CD4-positive, alpha-beta memory T cell (primary cell): ENCODE measurements at regions not wholly inside any gene's neighbourhood (a gene's known extent, or its start where the extent isn't known, plus 50 kb on each side); places are given as distances from the start of the nearest gene placed in this dataset.

Source experiments
- CTCF ChIA-PET: fragments of 350-600 bp; sonication (Branson Sonifier 250); formaldehyde crosslinking; loops from one replicate; lab custom pipeline; 2021; ENCODE audit warnings: inconsistent platforms; ENCODE audit not compliant: partially characterized antibody; lab: Charles Lee
- POLR2A ChIA-PET: fragments of 350-600 bp; sonication (Branson Sonifier 250); formaldehyde crosslinking; loops from one replicate; lab custom pipeline; 2021; ENCODE audit not compliant: partially characterized antibody; lab: Charles Lee
- DNase-seq, 5 donors: peaks; one replicate each; pipeline versions ENCODE4 v3.0.0 to v3.0.0-alpha.2; 2020 to 2022; ENCODE audit warnings: mixed read lengths in 1 of 5
- H3K27ac ChIP-seq: one replicate; pipeline ENCODE4 v1.7.0; 2013; ENCODE audit warnings: low read depth, low read length
- H3K27me3 ChIP-seq: 2 replicates; pipeline ENCODE4 v1.7.0; 2013; ENCODE audit warnings: mild to moderate bottlenecking, low read length, moderate library complexity; ENCODE audit not compliant: insufficient read depth
- H3K36me3 ChIP-seq: 2 replicates; pipeline ENCODE4 v1.7.0; 2013; ENCODE audit warnings: mild to moderate bottlenecking, low read length, moderate library complexity; ENCODE audit not compliant: insufficient read depth
- H3K4me1 ChIP-seq: 2 replicates; pipeline ENCODE4 v1.7.0; 2013; ENCODE audit warnings: mild to moderate bottlenecking, low read length, moderate library complexity; ENCODE audit not compliant: insufficient read depth
- H3K4me3 ChIP-seq, 2 donors: one replicate each; pipeline ENCODE4 v1.7.0; 2013; ENCODE audit warnings: low read length in 2 of 2, mild to moderate bottlenecking in 1 of 2
- H3K9me3 ChIP-seq, 2 donors: one replicate each; pipeline ENCODE4 v1.7.0; 2013; ENCODE audit warnings: low read length in 2 of 2, control low read depth in 1 of 2; ENCODE audit not compliant: control insufficient read depth in 1 of 2
- H3K27ac Mint-ChIP-seq, 7 donors: one replicate each; pipeline ENCODE4 v1.8.0; 2020 to 2021; ENCODE audit warnings: mixed read lengths in 7 of 7, mild to moderate bottlenecking in 6 of 7, inconsistent platforms in 3 of 7, moderate library complexity in 3 of 7
- H3K27me3 Mint-ChIP-seq, 2 donors: one replicate each; pipeline ENCODE4 v1.8.0; 2020 to 2021; ENCODE audit warnings: mixed read lengths in 2 of 2
- H3K36me3 Mint-ChIP-seq, 2 donors: one replicate each; pipeline ENCODE4 v1.8.0; 2020 to 2021; ENCODE audit warnings: mixed read lengths in 2 of 2, inconsistent platforms in 1 of 2, mild to moderate bottlenecking in 1 of 2
- H3K4me1 Mint-ChIP-seq, 4 donors: one replicate each; pipeline ENCODE4 v1.8.0; 2020 to 2021; ENCODE audit warnings: mixed read lengths in 4 of 4, mild to moderate bottlenecking in 1 of 4
- H3K4me3 Mint-ChIP-seq, 8 donors: one replicate each; pipeline ENCODE4 v1.8.0; 2020 to 2021; ENCODE audit warnings: mixed read lengths in 8 of 8, mild to moderate bottlenecking in 7 of 8, moderate library complexity in 6 of 8, inconsistent platforms in 3 of 8
- H3K9me3 Mint-ChIP-seq, 8 donors: one replicate each; pipeline ENCODE4 v1.8.0; 2020 to 2021; ENCODE audit warnings: mixed read lengths in 8 of 8, mild to moderate bottlenecking in 5 of 8, inconsistent platforms in 3 of 8, moderate library complexity in 1 of 8
- intact Hi-C: fragments of 100-400 bp; cut with micrococcal nuclease; formaldehyde crosslinking; loops from one replicate; pipeline ENCODE4 v1.15.1; 2023

GRCh38 chr12:102539651-102540553 is 59.5 kb upstream of the IGF1 start:
- POLR2A ChIA-PET: no interaction called here
- DNase-seq: no peak
- no peak overlapping the region for H3K4me3 Mint-ChIP-seq
- peaks cover 0 to 2% (median 0%) of the 10 kb centered on the region in 8 donors for H3K9me3 Mint-ChIP-seq
- no peaks in the 10 kb centered on the region for H3K4me1 Mint-ChIP-seq
- no peak overlapping the region for H3K4me3 ChIP-seq
- no peaks in the 10 kb centered on the region for H3K36me3 Mint-ChIP-seq
- CTCF ChIA-PET: no interaction called here
- no peaks in the 10 kb centered on the region for H3K36me3 ChIP-seq
- H3K27me3 ChIP-seq: no peaks in the 10 kb centered on the region
- no peak overlapping the region for H3K27ac Mint-ChIP-seq
- no peaks in the 10 kb centered on the region for H3K4me1 ChIP-seq
- intact Hi-C loops: no loop called here
- peaks cover 5 to 7% of the 10 kb centered on the region in 2 donors for H3K27me3 Mint-ChIP-seq
- no peak overlapping the region for H3K27ac ChIP-seq
- H3K9me3 ChIP-seq: no peaks in the 10 kb centered on the region

GRCh38 chr12:102535306-102535705 is 54.9 kb upstream of the IGF1 start:
- no peak for DNase-seq
- Mint-ChIP-seq H3K4me1 (no peaks in the 10 kb centered on the region), H3K27me3 (peaks cover 7 to 9% of the 10 kb centered on the region in 2 donors), H3K9me3 (peaks cover 0 to 2% (median 0%) of the 10 kb centered on the region in 8 donors), H3K27ac (no peak overlapping the region), H3K36me3 (no peaks in the 10 kb centered on the region), H3K4me3 (no peak overlapping the region)
- POLR2A ChIA-PET: no interaction called here
- Histone ChIP-seq H3K9me3 (no peaks in the 10 kb centered on the region), H3K27ac (no peak overlapping the region), H3K4me1 (no peaks in the 10 kb centered on the region), H3K27me3 (no peaks in the 10 kb centered on the region), H3K36me3 (no peaks in the 10 kb centered on the region), H3K4me3 (no peak overlapping the region)
- CTCF ChIA-PET: no interaction called here
- intact Hi-C loops: no loop called here

- no peaks in the 10 kb centered on the region for H3K4me1 Mint-ChIP-seq
- no peak for DNase-seq
- Histone ChIP-seq H3K4me3 (no peak overlapping the region), H3K27me3 (no peaks in the 10 kb centered on the region), H3K27ac (no peak overlapping the region), H3K36me3 (no peaks in the 10 kb centered on the region), H3K4me1 (no peaks in the 10 kb centered on the region), H3K9me3 (no peaks in the 10 kb centered on the region)
- intact Hi-C loops: no loop called here
- H3K27me3 Mint-ChIP-seq: peaks cover 7 to 9% of the 10 kb centered on the region in 2 donors
- H3K36me3 Mint-ChIP-seq: no peaks in the 10 kb centered on the region
- no peak overlapping the region for H3K4me3 Mint-ChIP-seq
- H3K27ac Mint-ChIP-seq: no peak overlapping the region
- ChIA-PET POLR2A (no interaction called here), CTCF (no interaction called here)
- peaks cover 0 to 2% (median 0%) of the 10 kb centered on the region in 8 donors for H3K9me3 Mint-ChIP-seq
Observed at GRCh38 chr12:102534899-102535298, 54.5 kb upstream of the IGF1 start.

GRCh38 chr12:102533483-102534215 is 53.3 kb upstream of the IGF1 start:
- H3K9me3 Mint-ChIP-seq: peaks cover 0 to 2% (median 0%) of the 10 kb centered on the region in 8 donors
- DNase-seq: no peak
- H3K4me3 Mint-ChIP-seq: no peak overlapping the region
- Histone ChIP-seq H3K9me3 (no peaks in the 10 kb centered on the region), H3K27ac (no peak overlapping the region), H3K4me1 (no peaks in the 10 kb centered on the region), H3K4me3 (no peak overlapping the region), H3K36me3 (no peaks in the 10 kb centered on the region), H3K27me3 (no peaks in the 10 kb centered on the region)
- no peak overlapping the region for H3K27ac Mint-ChIP-seq
- intact Hi-C loops: no loop called here
- POLR2A ChIA-PET: no interaction called here
- H3K4me1 Mint-ChIP-seq: no peaks in the 10 kb centered on the region
- CTCF ChIA-PET: no interaction called here
- peaks cover under 1 to 5% of the 10 kb centered on the region in 2 donors for H3K27me3 Mint-ChIP-seq
- no peaks in the 10 kb centered on the region for H3K36me3 Mint-ChIP-seq
